Prostate gland (tissue), 2 donors: ENCODE measurements at regions not wholly inside any gene's neighbourhood (a gene's known extent, or its start where the extent isn't known, plus 50 kb on each side); places are given as distances from the start of the nearest gene placed in this dataset.

Experiments
- CTCF ChIP-seq, 4 experiments: fragments of 200-600 bp in 2 of 4; fragments of 450-650 bp in 2 of 4; sonication (generic) in 2 of 4; IDR thresholded peaks; 1 replicate in 3 of 4; 2 replicates in 1 of 4; pipeline ENCODE4 v1.5.1; 2016 to 2019; ENCODE audit warnings: antibody characterized with exemption in 4 of 4, mild to moderate bottlenecking in 2 of 4, moderate library complexity in 2 of 4
- POLR2A ChIP-seq: fragments of 450-650 bp; IDR thresholded peaks from one replicate; pipeline ENCODE4 v1.6.1; 2016; ENCODE audit warnings: antibody characterized with exemption, mild to moderate bottlenecking

GRCh38 chr5:87015901-87016300, 251.8 kb upstream of the RASA1 start:
- no peak for TF ChIP-seq CTCF (IDR thresholded peaks at IDR 0.05)
- TF ChIP-seq POLR2A = no peak
